ENCODE measurements at regions not wholly inside any gene's neighbourhood (a gene's known extent, or its start where the extent isn't known, plus 50 kb on each side); places are given as distances from the start of the nearest gene placed in this dataset.
"Not testable (repeated sequence)": the region's sequence is repeated elsewhere in the genome, so short reads cannot be mapped to it uniquely, and the experiment has no call there.

- no peak for DNase-seq (ENCODE audit: low read depth)
Measured at GRCh38 chr5:23721336-23721735, 213.9 kb downstream of the PRDM9 start.

- no peak for DNase-seq (ENCODE audit: low read depth)
Measured at GRCh38 chr5:23727271-23727670, 219.9 kb downstream of the PRDM9 start.

- DNase-seq (ENCODE audit: low read depth): no peak
Measured at GRCh38 chr5:23730023-23730422, 222.6 kb downstream of the PRDM9 start.

GRCh38 chr5:23740029-23740428, 232.6 kb downstream of the PRDM9 start:
- DNase-seq (ENCODE audit: low read depth): no peak

- no peak for DNase-seq (ENCODE audit: low read depth)
Measured at GRCh38 chr5:23742701-23743100, 235.3 kb downstream of the PRDM9 start.

- no peak for DNase-seq (ENCODE audit: low read depth)
Measured at GRCh38 chr5:23755906-23756305, 248.5 kb downstream of the PRDM9 start.

GRCh38 chr5:23756779-23757178, 249.4 kb downstream of the PRDM9 start:
- no peak for DNase-seq (ENCODE audit: low read depth)

GRCh38 chr5:23763170-23763569, 255.8 kb downstream of the PRDM9 start:
- no peak for DNase-seq (ENCODE audit: low read depth)

- no peak for DNase-seq (ENCODE audit: low read depth)
Measured at GRCh38 chr5:23776684-23777083, 269.3 kb downstream of the PRDM9 start.

GRCh38 chr5:23800307-23800706, 292.9 kb downstream of the PRDM9 start:
- DNase-seq (ENCODE audit: low read depth): not testable (repeated sequence)

- no peak for DNase-seq (ENCODE audit: low read depth)
Measured at GRCh38 chr5:23820765-23821471, 313.5 kb downstream of the PRDM9 start.

GRCh38 chr5:23823521-23823920, 316.1 kb downstream of the PRDM9 start:
- DNase-seq (ENCODE audit: low read depth): no peak

- no peak for DNase-seq (ENCODE audit: low read depth)
Measured at GRCh38 chr5:23825196-23825595, 317.8 kb downstream of the PRDM9 start.

GRCh38 chr5:23840083-23840482, 332.7 kb downstream of the PRDM9 start:
- DNase-seq (ENCODE audit: low read depth): no peak

- DNase-seq (ENCODE audit: low read depth): no peak
Measured at GRCh38 chr5:23864786-23865185, 357.4 kb downstream of the PRDM9 start.

GRCh38 chr5:23877847-23878246, 370.4 kb downstream of the PRDM9 start:
- no peak for DNase-seq (ENCODE audit: low read depth)

- no peak for DNase-seq (ENCODE audit: low read depth)
Measured at GRCh38 chr5:23884405-23885031, 377.1 kb downstream of the PRDM9 start.

- no peak for DNase-seq (ENCODE audit: low read depth)
Measured at GRCh38 chr5:23893561-23893960, 386.2 kb downstream of the PRDM9 start.

GRCh38 chr5:23895614-23896013, 388.2 kb downstream of the PRDM9 start:
- no peak for DNase-seq (ENCODE audit: low read depth)

- no peak for DNase-seq (ENCODE audit: low read depth)
Measured at GRCh38 chr5:23930985-23931384, 423.6 kb downstream of the PRDM9 start.

- not testable (repeated sequence) for DNase-seq (ENCODE audit: low read depth)
Measured at GRCh38 chr5:23951261-23951928, 444.0 kb downstream of the PRDM9 start.

- no peak for DNase-seq (ENCODE audit: low read depth)
Measured at GRCh38 chr5:23963449-23963848, 456.0 kb downstream of the PRDM9 start.

- DNase-seq (ENCODE audit: low read depth): no peak
Measured at GRCh38 chr5:23977365-23977764, 470.0 kb downstream of the PRDM9 start.
